NCI-H128 (cell line): ENCODE measurements at regions not wholly inside any gene's neighbourhood (a gene's known extent, or its start where the extent isn't known, plus 50 kb on each side); places are given as distances from the start of the nearest gene placed in this dataset.
"Not testable (repeated sequence)": the region's sequence is repeated elsewhere in the genome, so short reads cannot be mapped to it uniquely, and the experiment has no call there.

Source experiments
- DNase-seq: peaks from one replicate; lab custom pipeline; 2025; ENCODE audit not compliant: unreplicated experiment; lab: John Stamatoyannopoulos, UW

DNA sequence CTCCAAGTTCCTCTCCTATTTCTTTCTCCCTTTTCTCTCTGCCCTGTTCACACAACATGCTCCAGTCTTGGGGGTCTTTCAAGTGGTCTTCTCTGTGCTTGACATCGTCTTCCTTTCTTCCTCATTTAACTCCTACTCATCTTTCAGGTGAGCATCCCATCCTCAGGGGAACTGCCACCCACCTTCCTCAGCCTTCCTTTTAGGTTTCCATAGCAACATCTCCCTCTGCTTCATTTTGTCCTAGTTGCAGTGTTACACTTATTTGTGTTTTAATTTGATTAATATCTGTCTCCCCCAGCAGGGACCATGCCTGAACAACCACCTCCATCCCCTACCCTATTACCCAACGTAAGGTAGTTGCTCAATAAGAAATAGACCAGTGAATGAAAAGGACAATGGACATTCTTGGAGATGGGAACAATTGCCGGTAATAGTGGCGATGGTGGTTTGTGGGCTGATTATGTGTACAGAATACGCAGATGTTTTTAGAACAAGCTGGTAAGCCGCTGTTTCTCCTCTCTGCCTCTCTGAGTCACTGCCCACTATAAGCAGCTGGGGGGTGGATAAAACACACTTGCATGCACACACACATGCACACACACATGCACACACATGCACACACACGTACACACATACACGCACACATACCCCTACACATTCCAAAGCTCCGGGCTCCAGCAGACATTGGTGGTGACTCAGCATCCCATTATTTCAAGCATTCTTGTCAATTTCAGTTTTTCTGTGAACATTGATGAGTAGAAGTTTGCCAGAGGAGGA lies 251.6 kb downstream of the GATA3 start:
- no peak for DNase-seq

- DNase-seq, result no peak
These were observed 252.3 kb downstream of the GATA3 start for GRCh38 chr10:8306685-8307364.

DNA sequence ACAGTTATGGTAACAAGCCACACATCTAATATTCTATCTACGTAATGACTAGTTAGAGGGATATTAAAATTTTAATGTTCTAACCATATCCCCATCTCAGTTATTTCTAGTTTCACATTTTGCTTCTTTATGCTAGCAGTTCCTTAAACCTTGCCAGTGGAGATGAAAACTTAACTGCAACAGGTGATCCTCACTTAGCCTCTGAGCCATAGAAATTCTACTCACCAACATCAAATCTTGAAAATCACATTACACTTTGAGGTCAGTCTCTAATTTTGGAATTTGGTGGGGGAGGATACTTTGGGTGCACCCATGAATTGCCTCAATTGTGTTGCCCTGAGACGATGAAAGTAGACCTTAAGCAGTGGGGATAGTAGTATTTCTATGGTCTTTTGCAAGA lies 256.4 kb downstream of the GATA3 start:
- DNase-seq, result no peak

- DNase-seq, result no peak
These were observed 257.1 kb downstream of the GATA3 start for GRCh38 chr10:8311526-8312070.

GRCh38 chr10:8312079-8312478 lies 257.6 kb downstream of the GATA3 start:
- DNase-seq, result no peak

DNA sequence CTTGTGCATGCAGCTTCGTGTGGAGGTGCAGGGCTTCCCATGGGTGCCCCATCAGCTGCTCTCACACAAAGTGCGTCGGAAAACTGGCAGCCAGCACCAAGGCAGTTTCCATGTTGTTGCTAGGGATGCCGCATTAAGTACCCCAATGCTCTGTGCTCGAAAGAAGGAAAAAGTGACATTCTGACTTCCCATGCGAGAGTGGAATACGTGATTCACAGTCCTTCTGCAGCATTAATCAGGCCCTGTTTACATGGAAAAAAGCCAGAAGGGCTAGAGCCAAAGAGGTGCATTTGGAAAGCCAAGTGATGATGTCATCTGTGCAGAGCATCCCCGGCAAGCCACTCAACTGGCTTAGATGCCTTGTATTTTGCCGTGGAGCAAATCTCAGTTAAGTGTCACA lies 258.3 kb downstream of the GATA3 start:
- no peak for DNase-seq

DNA sequence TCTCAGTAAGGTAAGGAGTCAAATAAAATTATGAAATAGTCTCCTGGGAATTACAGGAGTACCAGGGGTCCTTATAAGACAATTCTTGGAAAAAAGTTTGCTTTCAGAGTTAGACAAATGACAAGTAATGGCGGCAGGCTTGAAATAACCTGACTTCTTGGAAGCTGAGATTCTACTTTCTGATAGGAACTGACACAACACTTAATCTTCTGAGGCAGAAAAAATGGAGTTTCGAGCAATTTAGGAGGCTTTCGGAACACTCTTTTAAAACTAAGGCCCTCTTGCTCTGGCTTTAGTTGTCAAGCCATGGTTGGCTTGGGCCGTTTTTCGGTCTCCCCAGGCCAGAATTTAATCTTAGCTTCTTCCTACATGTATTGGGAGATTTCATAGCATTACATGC lies 260.0 kb downstream of the GATA3 start:
- DNase-seq, result no peak

DNA sequence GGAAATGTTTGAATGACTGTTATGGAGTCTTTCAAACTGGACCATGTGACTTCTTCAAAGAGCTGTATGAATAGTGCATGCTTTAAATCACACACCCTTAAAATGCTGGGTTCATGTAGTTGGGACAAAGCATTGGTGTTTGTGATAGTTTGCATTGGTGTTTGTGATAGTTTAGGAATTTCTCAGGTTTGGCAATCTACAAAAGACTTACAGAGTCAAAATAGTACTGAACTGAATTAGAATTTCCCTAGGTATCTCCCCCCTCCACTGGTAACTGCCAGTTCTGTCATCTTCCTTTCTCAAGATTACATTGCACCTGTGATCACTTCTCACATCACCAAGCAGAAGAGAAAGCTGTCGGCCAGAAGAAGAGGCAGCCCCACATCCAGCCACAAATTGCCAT lies 261.1 kb downstream of the GATA3 start:
- no peak for DNase-seq

GRCh38 chr10:8316284-8316683 lies 261.8 kb downstream of the GATA3 start:
- no peak for DNase-seq

- not testable (repeated sequence) for DNase-seq
These were observed 263.9 kb downstream of the GATA3 start for GRCh38 chr10:8318429-8318828.

GRCh38 chr10:8318956-8319355 lies 264.5 kb downstream of the GATA3 start:
- no peak for DNase-seq

DNA sequence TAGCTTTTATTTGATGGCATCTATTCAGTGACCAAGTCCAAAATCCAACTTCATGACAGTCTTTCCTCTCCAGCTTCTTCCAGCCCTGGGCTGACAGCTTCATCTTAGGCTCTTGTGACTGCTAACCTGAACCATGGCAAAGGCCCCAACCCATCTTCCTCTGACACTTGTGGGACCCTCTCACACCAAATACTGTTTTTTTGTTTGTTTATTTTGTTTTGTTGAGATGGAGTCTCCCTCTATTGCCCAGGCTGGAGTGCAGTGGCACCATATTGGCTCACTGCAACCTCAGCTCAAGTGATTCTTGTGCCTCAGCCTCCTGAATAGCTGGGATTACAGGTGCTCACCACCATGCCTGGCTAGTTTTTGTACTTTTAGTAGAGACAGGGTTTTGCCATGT lies 265.2 kb downstream of the GATA3 start:
- DNase-seq, result no peak

DNA sequence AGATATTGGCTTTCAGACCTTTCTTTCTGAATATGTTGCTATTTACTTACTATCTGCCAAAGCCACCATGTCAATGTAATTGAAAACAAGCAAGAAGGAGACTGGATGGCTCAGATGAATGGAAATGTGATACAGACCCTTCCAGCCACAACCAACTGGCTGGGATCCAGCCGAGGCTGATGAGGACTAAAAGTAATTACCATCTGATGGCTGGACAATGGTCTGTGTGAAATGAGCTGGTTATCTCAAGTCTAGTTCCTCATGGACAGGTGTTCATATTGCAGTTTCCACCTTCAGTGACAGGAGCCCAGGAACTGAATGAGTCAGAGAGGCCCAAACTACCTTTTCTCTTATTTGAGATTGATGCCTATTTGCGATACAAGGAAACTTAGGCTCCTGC lies 267.5 kb downstream of the GATA3 start:
- no peak for DNase-seq

DNA sequence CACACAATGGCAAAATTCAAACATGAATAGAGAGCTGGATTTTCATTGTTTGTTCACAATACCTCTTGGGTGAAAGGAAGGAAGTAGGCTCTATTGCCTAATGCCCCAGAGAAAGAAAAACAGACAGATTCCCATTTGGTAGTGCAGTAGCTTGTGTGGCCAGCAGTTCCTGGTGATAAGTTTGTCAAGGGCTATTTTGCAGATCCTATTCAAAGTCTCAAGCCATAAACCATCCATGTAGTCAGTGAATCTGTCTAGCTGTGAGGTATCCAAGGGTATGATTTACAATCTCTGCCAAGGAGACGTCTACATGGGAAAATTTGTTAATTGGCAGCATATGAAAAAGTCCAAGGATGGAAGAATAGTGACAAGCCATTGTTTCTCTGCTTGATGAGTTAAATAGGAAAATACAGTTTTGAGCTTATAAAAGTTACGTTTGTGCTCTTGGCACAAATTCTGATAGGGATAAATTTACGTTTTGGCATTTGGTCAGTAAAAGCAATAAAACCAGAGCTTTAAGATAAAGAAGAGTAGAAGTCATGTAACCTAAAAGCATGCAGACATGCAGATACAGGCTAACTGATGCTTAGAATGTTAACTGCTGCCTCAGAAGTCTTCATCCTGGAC lies 269.1 kb downstream of the GATA3 start:
- DNase-seq, result no peak

GRCh38 chr10:8325024-8325980 lies 270.8 kb downstream of the GATA3 start:
- no peak for DNase-seq

- no peak for DNase-seq
These were observed 272.1 kb downstream of the GATA3 start for GRCh38 chr10:8326396-8327139.

DNA sequence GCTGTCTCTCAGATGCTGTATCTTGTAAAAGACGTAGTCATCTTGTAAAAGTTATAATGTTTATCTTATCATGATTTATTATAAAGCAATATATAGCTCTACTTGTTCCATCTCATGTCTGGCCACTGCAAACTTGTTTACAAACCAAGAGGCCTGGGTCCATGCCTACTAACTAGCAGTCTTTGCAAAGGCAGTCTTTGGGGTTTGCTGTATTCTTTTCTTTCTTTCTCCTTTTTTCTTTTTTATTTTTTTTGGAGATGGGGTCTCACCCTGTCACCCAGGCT lies 272.6 kb downstream of the GATA3 start:
- DNase-seq, result no peak

- DNase-seq, result no peak
These were observed 276.9 kb downstream of the GATA3 start for GRCh38 chr10:8331387-8331786.

GRCh38 chr10:8331896-8332729 lies 277.6 kb downstream of the GATA3 start:
- DNase-seq, result no peak

DNA sequence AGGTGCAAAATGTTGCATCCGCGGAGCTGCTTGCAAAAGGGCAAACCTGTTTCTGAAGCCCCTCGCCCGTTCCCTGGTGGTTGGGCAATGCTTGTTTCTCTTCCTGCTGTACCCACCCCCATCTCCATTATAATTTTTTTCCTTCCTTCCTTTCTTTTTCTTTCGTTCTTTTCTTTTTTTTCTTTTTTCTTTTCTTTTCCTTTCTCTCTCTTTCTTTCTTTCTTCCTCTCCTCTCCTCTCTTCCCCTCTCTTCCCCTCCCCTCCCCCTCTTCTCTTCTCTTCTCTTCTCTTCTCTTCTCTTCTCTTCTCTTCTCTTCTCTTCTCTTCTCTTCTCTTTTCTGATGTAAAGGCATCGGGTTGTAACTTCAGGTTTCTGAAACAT lies 278.2 kb downstream of the GATA3 start:
- no peak for DNase-seq
